ENCODE measurements at regions not wholly inside any gene's neighbourhood (a gene's known extent, or its start where the extent isn't known, plus 50 kb on each side); places are given as distances from the start of the nearest gene placed in this dataset.
A peak's percentile ranks its signal among the peaks of the same experiment; 100 is the strongest.
"Not testable (repeated sequence)": the region's sequence is repeated elsewhere in the genome, so short reads cannot be mapped to it uniquely, and the experiment has no call there.

- no peak for DNase-seq
Measured at GRCh38 chr13:80070024-80070703, 270.8 kb downstream of the SPRY2 start.

DNA sequence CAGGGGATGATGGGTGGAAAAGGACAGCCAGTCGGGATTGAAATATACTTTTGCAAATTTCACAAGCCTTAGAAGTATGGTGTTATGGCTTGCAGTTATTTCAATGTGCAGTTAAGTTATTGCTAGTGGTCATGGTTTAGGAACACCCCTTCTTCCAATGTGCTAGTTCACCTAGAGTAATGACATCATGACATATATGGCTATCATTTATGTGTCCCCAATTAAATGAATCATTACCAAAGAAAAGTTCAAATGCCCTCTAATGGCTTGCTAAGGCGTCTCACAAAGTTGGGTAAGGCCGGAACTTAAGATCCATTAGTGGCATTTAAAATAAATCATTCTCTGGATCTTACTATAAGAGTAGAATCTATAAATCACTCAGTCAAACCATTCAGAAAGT is 271.6 kb downstream of the SPRY2 start:
- no peak for DNase-seq

DNA sequence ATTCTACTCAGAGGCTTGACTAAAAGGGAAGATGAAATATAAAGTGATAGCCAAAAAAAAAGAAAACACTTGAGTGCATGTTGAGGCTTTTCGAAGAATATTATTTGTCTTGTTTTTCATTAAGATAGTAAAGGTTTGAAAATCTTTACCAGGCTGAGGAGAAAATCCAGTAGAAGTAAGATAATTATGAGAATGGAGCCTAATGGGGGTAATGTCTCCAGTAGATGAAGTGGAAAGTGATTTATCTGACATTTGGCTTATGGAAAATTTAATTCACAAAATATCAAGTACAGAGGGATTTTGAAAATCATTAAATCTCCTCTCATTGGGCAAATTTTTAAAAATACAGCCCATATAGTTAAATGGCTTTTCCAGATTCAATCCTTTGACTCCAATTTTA is 274.9 kb downstream of the SPRY2 start:
- no peak for DNase-seq

- DNase-seq = not testable (repeated sequence)
Measured at GRCh38 chr13:80062416-80062815, 278.5 kb downstream of the SPRY2 start.

DNA sequence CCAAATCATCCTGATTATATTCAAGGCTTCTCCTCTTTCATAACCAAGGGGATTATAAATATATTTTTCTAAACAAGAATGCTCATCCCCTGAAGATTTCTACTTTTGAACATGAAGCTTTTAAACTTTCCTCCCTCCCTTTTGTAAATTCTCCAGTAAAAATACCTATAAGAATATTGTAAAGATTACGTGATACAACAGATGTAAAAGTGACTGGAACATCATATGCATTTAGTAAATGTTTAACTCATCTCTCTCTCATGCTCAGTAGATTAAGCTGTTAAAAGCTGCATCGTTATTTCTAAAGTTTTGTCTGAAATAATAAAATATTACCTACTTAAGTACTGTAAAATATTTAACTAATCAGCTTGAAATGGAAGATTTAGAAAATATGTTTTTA is 281.1 kb downstream of the SPRY2 start:
- DNase-seq = no peak

- DNase-seq = no peak
Measured at GRCh38 chr13:80058626-80059025, 282.3 kb downstream of the SPRY2 start.

- DNase-seq = no peak
Measured at GRCh38 chr13:80055847-80056246, 285.1 kb downstream of the SPRY2 start.

DNA sequence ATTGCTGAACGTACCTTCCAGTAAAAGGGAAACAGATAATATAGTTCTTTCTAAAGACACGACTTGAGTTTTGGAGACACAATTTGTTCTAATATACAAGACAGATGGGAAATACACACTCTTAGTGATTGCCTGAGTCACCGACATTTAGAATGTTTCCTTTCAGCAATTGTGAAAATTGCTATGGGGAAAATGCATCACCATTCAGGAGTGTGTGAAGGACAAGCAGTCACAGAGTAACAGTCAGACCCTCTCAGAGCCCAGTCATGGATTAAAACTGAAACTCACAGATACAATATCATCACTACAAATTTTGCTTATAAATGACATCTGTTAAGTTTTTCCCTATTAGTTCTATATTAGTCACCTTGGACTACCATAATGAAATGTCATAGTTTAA is 286.1 kb downstream of the SPRY2 start:
- no peak for DNase-seq

- DNase-seq = no peak
Measured at GRCh38 chr13:80052286-80052685, 288.6 kb downstream of the SPRY2 start.

DNA sequence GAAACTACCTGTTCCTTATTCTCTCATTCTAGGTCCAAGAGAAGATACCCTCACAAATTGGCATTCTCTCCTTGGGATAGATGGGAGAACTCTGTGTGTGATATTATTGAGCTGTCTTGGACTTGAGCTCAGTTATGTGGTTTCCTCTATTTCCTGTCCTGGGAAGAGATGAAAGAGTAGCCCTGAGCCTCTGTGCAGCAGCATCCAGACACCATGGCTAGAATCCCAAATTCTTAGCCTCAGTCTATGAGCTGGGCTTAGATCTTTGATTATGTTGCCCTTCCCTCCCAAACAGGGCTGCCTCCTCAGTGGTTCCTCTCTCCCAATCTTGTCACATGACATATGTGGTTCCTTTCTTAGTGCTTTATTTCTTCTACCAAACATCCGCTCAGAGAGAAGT is 290.7 kb downstream of the SPRY2 start:
- no peak for DNase-seq

DNA sequence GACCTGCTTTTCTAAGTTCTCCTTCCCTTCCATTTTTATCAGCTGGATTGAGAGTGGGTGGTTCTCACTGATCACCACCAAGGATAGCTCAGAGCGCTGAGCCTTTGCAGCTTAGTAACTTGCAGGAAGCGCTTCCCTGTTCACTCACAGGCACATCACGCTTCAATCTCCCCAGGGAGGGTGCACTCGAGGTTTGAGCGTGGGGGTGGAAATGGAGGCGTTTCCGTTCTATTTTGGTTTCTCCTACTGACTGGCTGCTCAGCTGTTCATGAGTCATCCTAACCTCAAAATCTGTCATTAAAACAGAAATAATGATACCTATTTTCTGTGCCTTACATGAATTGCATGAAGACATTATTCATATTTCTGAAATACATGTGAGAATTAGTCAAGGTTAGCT is 292.1 kb downstream of the SPRY2 start:
- DNase-seq = peak; percentile 58 to 66

- no peak for DNase-seq
Measured at GRCh38 chr13:80048030-80048429, 292.9 kb downstream of the SPRY2 start.

GRCh38 chr13:80047406-80047805 is 293.5 kb downstream of the SPRY2 start:
- DNase-seq = no peak

GRCh38 chr13:80040981-80041317 is 300.0 kb downstream of the SPRY2 start:
- DNase-seq = no peak

- no peak for DNase-seq
Measured at GRCh38 chr13:80040196-80040980, 300.5 kb downstream of the SPRY2 start.

DNA sequence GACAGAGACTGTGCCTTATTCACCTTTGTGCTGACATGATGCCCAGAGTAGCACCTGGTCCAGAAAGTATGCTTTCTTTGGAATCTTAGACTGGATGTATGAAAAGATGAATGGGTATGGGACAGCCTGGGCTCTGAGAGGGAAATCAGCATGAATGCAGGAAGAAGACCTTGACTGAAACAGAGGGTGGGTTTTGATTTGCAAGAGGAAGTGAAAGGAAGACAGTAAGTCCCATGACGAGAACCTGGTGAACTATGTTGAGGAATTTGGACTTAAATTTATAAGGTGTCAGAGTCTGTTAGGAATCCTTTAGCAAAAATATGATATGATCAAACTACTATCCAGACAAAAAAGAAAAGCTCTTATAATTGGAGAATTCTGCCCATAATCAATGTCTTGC is 301.9 kb downstream of the SPRY2 start:
- no peak for DNase-seq

- DNase-seq = no peak
Measured at GRCh38 chr13:80038371-80038770, 302.6 kb downstream of the SPRY2 start.

- DNase-seq = no peak
Measured at GRCh38 chr13:80037505-80037888, 303.4 kb downstream of the SPRY2 start.

- no peak for DNase-seq
Measured at GRCh38 chr13:80036845-80037504, 304.0 kb downstream of the SPRY2 start.

GRCh38 chr13:80035096-80035495 is 305.8 kb downstream of the SPRY2 start:
- DNase-seq = no peak

DNA sequence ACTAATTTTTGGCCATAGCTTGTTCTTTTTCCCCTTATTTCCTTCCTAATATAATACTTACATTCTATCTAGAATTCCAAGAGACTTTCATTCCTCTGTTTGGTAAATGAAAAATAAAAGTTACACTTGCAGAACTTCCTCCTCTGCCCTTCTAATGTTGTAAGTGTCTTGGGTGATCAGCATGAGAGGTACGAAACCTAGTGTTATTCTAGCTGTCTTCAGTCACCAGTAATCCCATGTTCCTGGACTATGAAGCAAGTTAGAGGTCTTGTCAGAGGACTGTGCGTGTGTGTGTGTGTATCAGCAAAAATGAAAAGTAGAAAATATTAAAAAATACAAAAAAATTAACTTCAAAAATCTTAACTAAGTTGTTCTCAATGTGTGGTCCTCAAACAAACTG is 307.0 kb downstream of the SPRY2 start:
- no peak for DNase-seq

DNA sequence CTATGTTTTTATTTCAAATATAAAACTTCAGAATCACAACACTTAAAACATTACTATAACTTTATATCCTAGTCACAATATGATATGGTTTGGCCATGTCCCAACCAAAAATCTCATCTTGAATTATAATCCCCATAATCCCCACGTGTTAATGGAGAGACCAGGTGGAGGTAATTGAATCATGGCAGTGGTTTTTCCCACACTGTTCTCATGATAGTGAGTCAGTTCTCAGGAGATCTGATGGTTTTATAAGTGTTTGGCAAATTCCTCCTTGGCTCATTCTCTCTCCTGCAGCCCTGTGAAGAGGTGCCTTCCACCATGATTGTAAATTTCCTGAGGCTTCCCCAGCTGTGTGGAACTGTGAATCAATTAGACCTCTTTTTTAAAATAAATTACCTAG is 307.6 kb downstream of the SPRY2 start:
- DNase-seq = no peak

- no peak for DNase-seq
Measured at GRCh38 chr13:80030491-80030890, 310.4 kb downstream of the SPRY2 start.

DNA sequence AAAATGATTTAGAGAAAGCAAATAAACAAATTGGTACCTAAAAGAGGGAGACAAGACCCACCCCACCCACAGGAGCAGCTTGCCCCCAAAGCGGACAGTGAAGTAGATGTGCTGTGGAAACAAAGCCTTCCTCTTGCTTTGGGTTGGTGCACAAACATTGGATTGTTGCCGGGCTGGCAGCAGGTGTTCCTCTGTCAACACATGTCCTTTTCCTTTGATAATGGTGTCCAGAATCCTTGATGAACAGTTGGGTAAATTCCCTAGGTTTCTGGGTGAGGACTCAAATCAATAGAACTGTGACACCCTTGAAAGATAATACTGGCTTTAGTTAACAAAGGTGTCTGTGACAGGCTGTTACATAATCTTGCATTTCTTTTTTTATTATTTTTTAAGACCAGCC is 311.8 kb downstream of the SPRY2 start:
- DNase-seq = no peak

Data from stimulated activated CD4-positive, alpha-beta T cell treated with anti-CD3 and anti-CD28 coated beads, Interleukin-2, amount 100 ng/mL, for 24 hours (primary cell).